ENCODE measurements at regions not wholly inside any gene's neighbourhood (a gene's known extent, or its start where the extent isn't known, plus 50 kb on each side); places are given as distances from the start of the nearest gene placed in this dataset.

DNA sequence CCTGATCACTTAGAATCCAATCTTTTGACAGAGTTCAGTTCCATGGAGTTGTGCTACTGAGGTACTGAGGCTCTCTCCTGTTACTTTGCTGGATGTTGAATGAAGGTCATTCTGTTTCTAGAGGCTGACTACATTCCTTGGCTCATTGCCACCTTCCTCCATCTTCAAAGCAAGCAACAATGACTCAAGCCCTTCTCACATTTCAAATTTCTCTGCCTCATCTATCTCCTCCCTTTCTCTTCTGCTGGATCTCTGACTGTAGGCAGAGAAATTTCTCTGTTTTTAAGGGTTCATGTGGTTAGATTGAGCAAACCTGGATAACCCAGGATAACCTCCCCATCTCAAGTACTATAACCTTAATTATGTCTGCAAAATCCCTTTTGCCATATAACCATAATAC lies 775.4 kb downstream of the STPG2 start:
- ATAC-seq: peak; percentile 96
- TF ChIP-seq RARB (CRISPR knock-in tag; IDR thresholded peaks at IDR 0.05) (no peak), ARNTL (CRISPR knock-in tag; IDR thresholded peaks at IDR 0.05; ENCODE audit: borderline replicate concordance, low read depth) (no peak)
- TF ChIP-seq, protein P1, sequence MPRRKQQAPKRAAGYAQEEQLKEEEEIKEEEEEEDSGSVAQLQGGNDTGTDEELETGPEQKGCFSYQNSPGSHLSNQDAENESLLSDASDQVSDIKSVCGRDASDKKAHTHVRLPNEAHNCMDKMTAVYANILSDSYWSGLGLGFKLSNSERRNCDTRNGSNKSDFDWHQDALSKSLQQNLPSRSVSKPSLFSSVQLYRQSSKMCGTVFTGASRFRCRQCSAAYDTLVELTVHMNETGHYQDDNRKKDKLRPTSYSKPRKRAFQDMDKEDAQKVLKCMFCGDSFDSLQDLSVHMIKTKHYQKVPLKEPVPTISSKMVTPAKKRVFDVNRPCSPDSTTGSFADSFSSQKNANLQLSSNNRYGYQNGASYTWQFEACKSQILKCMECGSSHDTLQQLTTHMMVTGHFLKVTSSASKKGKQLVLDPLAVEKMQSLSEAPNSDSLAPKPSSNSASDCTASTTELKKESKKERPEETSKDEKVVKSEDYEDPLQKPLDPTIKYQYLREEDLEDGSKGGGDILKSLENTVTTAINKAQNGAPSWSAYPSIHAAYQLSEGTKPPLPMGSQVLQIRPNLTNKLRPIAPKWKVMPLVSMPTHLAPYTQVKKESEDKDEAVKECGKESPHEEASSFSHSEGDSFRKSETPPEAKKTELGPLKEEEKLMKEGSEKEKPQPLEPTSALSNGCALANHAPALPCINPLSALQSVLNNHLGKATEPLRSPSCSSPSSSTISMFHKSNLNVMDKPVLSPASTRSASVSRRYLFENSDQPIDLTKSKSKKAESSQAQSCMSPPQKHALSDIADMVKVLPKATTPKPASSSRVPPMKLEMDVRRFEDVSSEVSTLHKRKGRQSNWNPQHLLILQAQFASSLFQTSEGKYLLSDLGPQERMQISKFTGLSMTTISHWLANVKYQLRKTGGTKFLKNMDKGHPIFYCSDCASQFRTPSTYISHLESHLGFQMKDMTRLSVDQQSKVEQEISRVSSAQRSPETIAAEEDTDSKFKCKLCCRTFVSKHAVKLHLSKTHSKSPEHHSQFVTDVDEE (CRISPR knock-in tag; IDR thresholded peaks at IDR 0.05): no peak
- TF ChIP-seq, protein P2, sequence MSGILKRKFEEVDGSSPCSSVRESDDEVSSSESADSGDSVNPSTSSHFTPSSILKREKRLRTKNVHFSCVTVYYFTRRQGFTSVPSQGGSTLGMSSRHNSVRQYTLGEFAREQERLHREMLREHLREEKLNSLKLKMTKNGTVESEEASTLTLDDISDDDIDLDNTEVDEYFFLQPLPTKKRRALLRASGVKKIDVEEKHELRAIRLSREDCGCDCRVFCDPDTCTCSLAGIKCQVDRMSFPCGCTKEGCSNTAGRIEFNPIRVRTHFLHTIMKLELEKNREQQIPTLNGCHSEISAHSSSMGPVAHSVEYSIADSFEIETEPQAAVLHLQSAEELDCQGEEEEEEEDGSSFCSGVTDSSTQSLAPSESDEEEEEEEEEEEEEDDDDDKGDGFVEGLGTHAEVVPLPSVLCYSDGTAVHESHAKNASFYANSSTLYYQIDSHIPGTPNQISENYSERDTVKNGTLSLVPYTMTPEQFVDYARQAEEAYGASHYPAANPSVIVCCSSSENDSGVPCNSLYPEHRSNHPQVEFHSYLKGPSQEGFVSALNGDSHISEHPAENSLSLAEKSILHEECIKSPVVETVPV (CRISPR knock-in tag; IDR thresholded peaks at IDR 0.05): no peak
- TF ChIP-seq, protein P3, sequence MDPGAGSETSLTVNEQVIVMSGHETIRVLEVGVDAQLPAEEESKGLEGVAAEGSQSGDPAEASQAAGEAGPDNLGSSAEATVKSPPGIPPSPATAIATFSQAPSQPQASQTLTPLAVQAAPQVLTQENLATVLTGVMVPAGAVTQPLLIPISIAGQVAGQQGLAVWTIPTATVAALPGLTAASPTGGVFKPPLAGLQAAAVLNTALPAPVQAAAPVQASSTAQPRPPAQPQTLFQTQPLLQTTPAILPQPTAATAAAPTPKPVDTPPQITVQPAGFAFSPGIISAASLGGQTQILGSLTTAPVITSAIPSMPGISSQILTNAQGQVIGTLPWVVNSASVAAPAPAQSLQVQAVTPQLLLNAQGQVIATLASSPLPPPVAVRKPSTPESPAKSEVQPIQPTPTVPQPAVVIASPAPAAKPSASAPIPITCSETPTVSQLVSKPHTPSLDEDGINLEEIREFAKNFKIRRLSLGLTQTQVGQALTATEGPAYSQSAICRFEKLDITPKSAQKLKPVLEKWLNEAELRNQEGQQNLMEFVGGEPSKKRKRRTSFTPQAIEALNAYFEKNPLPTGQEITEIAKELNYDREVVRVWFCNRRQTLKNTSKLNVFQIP (CRISPR knock-in tag; IDR thresholded peaks at IDR 0.05; ENCODE audit: borderline replicate concordance, low read depth): no peak
- TF ChIP-seq, protein P4, sequence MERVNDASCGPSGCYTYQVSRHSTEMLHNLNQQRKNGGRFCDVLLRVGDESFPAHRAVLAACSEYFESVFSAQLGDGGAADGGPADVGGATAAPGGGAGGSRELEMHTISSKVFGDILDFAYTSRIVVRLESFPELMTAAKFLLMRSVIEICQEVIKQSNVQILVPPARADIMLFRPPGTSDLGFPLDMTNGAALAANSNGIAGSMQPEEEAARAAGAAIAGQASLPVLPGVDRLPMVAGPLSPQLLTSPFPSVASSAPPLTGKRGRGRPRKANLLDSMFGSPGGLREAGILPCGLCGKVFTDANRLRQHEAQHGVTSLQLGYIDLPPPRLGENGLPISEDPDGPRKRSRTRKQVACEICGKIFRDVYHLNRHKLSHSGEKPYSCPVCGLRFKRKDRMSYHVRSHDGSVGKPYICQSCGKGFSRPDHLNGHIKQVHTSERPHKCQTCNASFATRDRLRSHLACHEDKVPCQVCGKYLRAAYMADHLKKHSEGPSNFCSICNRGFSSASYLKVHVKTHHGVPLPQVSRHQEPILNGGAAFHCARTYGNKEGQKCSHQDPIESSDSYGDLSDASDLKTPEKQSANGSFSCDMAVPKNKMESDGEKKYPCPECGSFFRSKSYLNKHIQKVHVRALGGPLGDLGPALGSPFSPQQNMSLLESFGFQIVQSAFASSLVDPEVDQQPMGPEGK (CRISPR knock-in tag; IDR thresholded peaks at IDR 0.05; ENCODE audit: borderline replicate concordance): no peak

DNA sequence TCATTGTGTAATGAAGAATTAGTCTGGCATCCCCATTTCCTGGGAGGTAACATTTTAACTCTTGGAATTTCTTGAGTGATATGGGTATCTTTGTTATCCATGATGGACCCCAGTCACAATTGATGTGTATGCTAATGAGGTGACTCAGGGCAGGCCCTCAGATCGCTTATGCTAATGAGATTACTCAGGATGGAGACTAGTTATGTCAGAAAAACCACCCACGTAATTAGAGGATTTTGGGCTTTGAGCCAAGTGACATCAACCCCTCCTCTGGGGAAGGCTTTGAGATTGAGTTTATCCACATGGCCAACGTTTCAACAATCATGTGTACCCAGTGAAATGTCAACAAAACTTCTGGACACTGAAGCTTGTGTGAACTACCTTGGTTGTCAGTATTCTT lies 772.7 kb downstream of the STPG2 start:
- TF ChIP-seq, protein P5, sequence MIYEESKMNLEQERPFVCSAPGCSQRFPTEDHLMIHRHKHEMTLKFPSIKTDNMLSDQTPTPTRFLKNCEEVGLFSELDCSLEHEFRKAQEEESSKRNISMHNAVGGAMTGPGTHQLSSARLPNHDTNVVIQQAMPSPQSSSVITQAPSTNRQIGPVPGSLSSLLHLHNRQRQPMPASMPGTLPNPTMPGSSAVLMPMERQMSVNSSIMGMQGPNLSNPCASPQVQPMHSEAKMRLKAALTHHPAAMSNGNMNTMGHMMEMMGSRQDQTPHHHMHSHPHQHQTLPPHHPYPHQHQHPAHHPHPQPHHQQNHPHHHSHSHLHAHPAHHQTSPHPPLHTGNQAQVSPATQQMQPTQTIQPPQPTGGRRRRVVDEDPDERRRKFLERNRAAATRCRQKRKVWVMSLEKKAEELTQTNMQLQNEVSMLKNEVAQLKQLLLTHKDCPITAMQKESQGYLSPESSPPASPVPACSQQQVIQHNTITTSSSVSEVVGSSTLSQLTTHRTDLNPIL (CRISPR knock-in tag; IDR thresholded peaks at IDR 0.05; ENCODE audit: low read depth): no peak
- no peak for TF ChIP-seq ZNF565 (CRISPR knock-in tag; conservative IDR thresholded peaks at IDR 0.05; ENCODE audit: low read depth)
- no peak for TF ChIP-seq ARNTL (CRISPR knock-in tag; IDR thresholded peaks at IDR 0.05; ENCODE audit: borderline replicate concordance, low read depth)
- TF ChIP-seq, protein P2 (CRISPR knock-in tag; IDR thresholded peaks at IDR 0.05): no peak
- TF ChIP-seq BACH2 (CRISPR knock-in tag; IDR thresholded peaks at IDR 0.05; ENCODE audit: borderline replicate concordance): no peak
- no peak for TF ChIP-seq GLIS3 (CRISPR knock-in tag; IDR thresholded peaks at IDR 0.05)
- no peak for TF ChIP-seq ZNF8 (CRISPR knock-in tag; IDR thresholded peaks at IDR 0.05)
- TF ChIP-seq, protein P3 (CRISPR knock-in tag; IDR thresholded peaks at IDR 0.05; ENCODE audit: borderline replicate concordance, low read depth): no peak
- no peak for TF ChIP-seq OSR1 (CRISPR knock-in tag; IDR thresholded peaks at IDR 0.05)
- no peak for TF ChIP-seq RARB (CRISPR knock-in tag; IDR thresholded peaks at IDR 0.05)
- TF ChIP-seq, protein P1 (CRISPR knock-in tag; IDR thresholded peaks at IDR 0.05): no peak
- no peak for ATAC-seq
